IPS-18a (cell line): ENCODE measurements at regions not wholly inside any gene's neighbourhood (a gene's known extent, or its start where the extent isn't known, plus 50 kb on each side); places are given as distances from the start of the nearest gene placed in this dataset.

Experiments
- H3K27ac ChIP-seq: one replicate; pipeline ENCODE4 v1.5.1; 2013; ENCODE audit warnings: low read length
- H3K27me3 ChIP-seq: one replicate; pipeline ENCODE4 v1.6.1; 2013; ENCODE audit warnings: mild to moderate bottlenecking, low read length; ENCODE audit not compliant: control insufficient read depth, insufficient read depth
- H3K36me3 ChIP-seq: one replicate; pipeline ENCODE4 v1.6.1; 2013; ENCODE audit warnings: low read depth, low read length; ENCODE audit not compliant: control insufficient read depth
- H3K4me1 ChIP-seq: one replicate; pipeline ENCODE4 v1.6.1; 2013; ENCODE audit warnings: low read depth, low read length; ENCODE audit not compliant: control insufficient read depth
- H3K4me3 ChIP-seq: one replicate; pipeline ENCODE4 v1.5.1; 2013; ENCODE audit warnings: low read length
- H3K9ac ChIP-seq: one replicate; pipeline ENCODE4 v1.6.1; 2013; ENCODE audit warnings: mild to moderate bottlenecking, low read length, moderate library complexity
- H3K9me3 ChIP-seq: one replicate; pipeline ENCODE4 v1.6.1; 2013; ENCODE audit warnings: low read depth, low read length; ENCODE audit not compliant: control insufficient read depth

- Histone ChIP-seq H3K9me3 (no peaks in the 10 kb centered on the region), H3K9ac (no peak overlapping the region), H3K27me3 (no peaks in the 10 kb centered on the region), H3K4me3 (no peak overlapping the region), H3K4me1 (no peaks in the 10 kb centered on the region), H3K36me3 (no peaks in the 10 kb centered on the region), H3K27ac (no peak overlapping the region)
Observed at GRCh38 chr4:23009093-23009492, 316.4 kb downstream of the GBA3 start.

GRCh38 chr4:23006756-23007155 is 314.0 kb downstream of the GBA3 start:
- no peak overlapping the region for H3K9ac ChIP-seq
- H3K9me3 ChIP-seq, result no peaks in the 10 kb centered on the region
- no peak overlapping the region for H3K4me3 ChIP-seq
- no peaks in the 10 kb centered on the region for H3K36me3 ChIP-seq
- H3K4me1 ChIP-seq, result no peaks in the 10 kb centered on the region
- no peak overlapping the region for H3K27ac ChIP-seq
- no peaks in the 10 kb centered on the region for H3K27me3 ChIP-seq

GRCh38 chr4:23005691-23006090 is 313.0 kb downstream of the GBA3 start:
- H3K9ac ChIP-seq, result no peak overlapping the region
- H3K27ac ChIP-seq, result no peak overlapping the region
- no peaks in the 10 kb centered on the region for H3K36me3 ChIP-seq
- no peaks in the 10 kb centered on the region for H3K4me1 ChIP-seq
- no peaks in the 10 kb centered on the region for H3K27me3 ChIP-seq
- H3K4me3 ChIP-seq, result no peak overlapping the region
- no peaks in the 10 kb centered on the region for H3K9me3 ChIP-seq

GRCh38 chr4:23001478-23001877 is 308.7 kb downstream of the GBA3 start:
- no peaks in the 10 kb centered on the region for H3K36me3 ChIP-seq
- no peaks in the 10 kb centered on the region for H3K9me3 ChIP-seq
- no peak overlapping the region for H3K4me3 ChIP-seq
- H3K4me1 ChIP-seq, result no peaks in the 10 kb centered on the region
- no peaks in the 10 kb centered on the region for H3K27me3 ChIP-seq
- H3K9ac ChIP-seq, result no peak overlapping the region
- H3K27ac ChIP-seq, result no peak overlapping the region

GRCh38 chr4:22999419-22999818 is 306.7 kb downstream of the GBA3 start:
- Histone ChIP-seq H3K27ac (no peak overlapping the region), H3K36me3 (no peaks in the 10 kb centered on the region), H3K9ac (no peak overlapping the region), H3K4me1 (no peaks in the 10 kb centered on the region), H3K4me3 (no peak overlapping the region), H3K9me3 (no peaks in the 10 kb centered on the region), H3K27me3 (no peaks in the 10 kb centered on the region)

GRCh38 chr4:22997358-22998224 is 304.9 kb downstream of the GBA3 start:
- Histone ChIP-seq H3K27ac (no peak overlapping the region), H3K4me3 (no peak overlapping the region), H3K9me3 (no peaks in the 10 kb centered on the region), H3K36me3 (no peaks in the 10 kb centered on the region), H3K27me3 (no peaks in the 10 kb centered on the region), H3K4me1 (no peaks in the 10 kb centered on the region), H3K9ac (no peak overlapping the region)

- Histone ChIP-seq H3K4me1 (no peaks in the 10 kb centered on the region), H3K9me3 (no peaks in the 10 kb centered on the region)
Observed at GRCh38 chr4:22991576-22991975, 298.8 kb downstream of the GBA3 start.

GRCh38 chr4:22988526-22988925 is 295.8 kb downstream of the GBA3 start:
- Histone ChIP-seq H3K27me3 (no peaks in the 10 kb centered on the region), H3K4me1 (no peaks in the 10 kb centered on the region), H3K4me3 (no peak overlapping the region), H3K9ac (no peak overlapping the region), H3K36me3 (no peaks in the 10 kb centered on the region), H3K9me3 (no peaks in the 10 kb centered on the region), H3K27ac (no peak overlapping the region)

More at GRCh38 chr4:22991576-22991975, 298.8 kb downstream of the GBA3 start:
- Histone ChIP-seq H3K27ac (no peak overlapping the region), H3K27me3 (no peaks in the 10 kb centered on the region), H3K9ac (no peak overlapping the region), H3K4me3 (no peak overlapping the region), H3K36me3 (no peaks in the 10 kb centered on the region)

- Histone ChIP-seq H3K4me1 (no peaks in the 10 kb centered on the region), H3K27ac (no peak overlapping the region), H3K9me3 (no peaks in the 10 kb centered on the region), H3K4me3 (no peak overlapping the region), H3K36me3 (no peaks in the 10 kb centered on the region), H3K9ac (no peak overlapping the region), H3K27me3 (no peaks in the 10 kb centered on the region)
Observed at GRCh38 chr4:22987870-22988269, 295.1 kb downstream of the GBA3 start.

- Histone ChIP-seq H3K27ac (no peak overlapping the region), H3K9me3 (no peaks in the 10 kb centered on the region), H3K4me1 (no peaks in the 10 kb centered on the region), H3K36me3 (no peaks in the 10 kb centered on the region), H3K9ac (no peak overlapping the region), H3K4me3 (no peak overlapping the region), H3K27me3 (no peaks in the 10 kb centered on the region)
Observed at GRCh38 chr4:22986881-22987280, 294.1 kb downstream of the GBA3 start.

- no peaks in the 10 kb centered on the region for H3K9me3 ChIP-seq
- no peaks in the 10 kb centered on the region for H3K4me1 ChIP-seq
- no peaks in the 10 kb centered on the region for H3K27me3 ChIP-seq
- H3K9ac ChIP-seq, result no peak overlapping the region
- H3K4me3 ChIP-seq, result no peak overlapping the region
- no peaks in the 10 kb centered on the region for H3K36me3 ChIP-seq
- no peak overlapping the region for H3K27ac ChIP-seq
Observed at GRCh38 chr4:22986262-22986661, 293.5 kb downstream of the GBA3 start.

GRCh38 chr4:22984390-22984789 is 291.7 kb downstream of the GBA3 start:
- no peak overlapping the region for H3K4me3 ChIP-seq
- H3K9ac ChIP-seq, result no peak overlapping the region
- H3K36me3 ChIP-seq, result no peaks in the 10 kb centered on the region
- no peak overlapping the region for H3K27ac ChIP-seq
- H3K9me3 ChIP-seq, result no peaks in the 10 kb centered on the region
- no peaks in the 10 kb centered on the region for H3K27me3 ChIP-seq
- no peaks in the 10 kb centered on the region for H3K4me1 ChIP-seq
